Cortex of kidney (tissue), 1 donor: ENCODE measurements at regions not wholly inside any gene's neighbourhood (a gene's known extent, or its start where the extent isn't known, plus 50 kb on each side); places are given as distances from the start of the nearest gene placed in this dataset.
"Not testable (repeated sequence)": the region's sequence is repeated elsewhere in the genome, so short reads cannot be mapped to it uniquely, and the experiment has no call there.

Source experiments
- DNase-seq: peaks from one replicate; lab custom pipeline; 2025; lab: John Stamatoyannopoulos, UW

GRCh38 chr1:221965252-221965651 lies 223.4 kb upstream of the DUSP10 start:
- DNase-seq: no peak

GRCh38 chr1:221963742-221964141 lies 221.9 kb upstream of the DUSP10 start:
- no peak for DNase-seq

GRCh38 chr1:221962385-221962784 lies 220.5 kb upstream of the DUSP10 start:
- DNase-seq: no peak

- DNase-seq: no peak
Observed at GRCh38 chr1:221961532-221962292, 219.8 kb upstream of the DUSP10 start.

- not testable (repeated sequence) for DNase-seq
Observed at GRCh38 chr1:221958161-221958562, 216.3 kb upstream of the DUSP10 start.

GRCh38 chr1:221957350-221957749 lies 215.5 kb upstream of the DUSP10 start:
- DNase-seq: not testable (repeated sequence)

- DNase-seq: no peak
Observed at GRCh38 chr1:221949996-221950395, 208.1 kb upstream of the DUSP10 start.

- DNase-seq: no peak
Observed at GRCh38 chr1:221948459-221948858, 206.6 kb upstream of the DUSP10 start.

- DNase-seq: no peak
Observed at GRCh38 chr1:221947731-221948130, 205.8 kb upstream of the DUSP10 start.

- DNase-seq: no peak
Observed at GRCh38 chr1:221946768-221947167, 204.9 kb upstream of the DUSP10 start.

GRCh38 chr1:221945669-221946068 lies 203.8 kb upstream of the DUSP10 start:
- no peak for DNase-seq

GRCh38 chr1:221944247-221944870 lies 202.5 kb upstream of the DUSP10 start:
- DNase-seq: no peak

GRCh38 chr1:221940631-221941030 lies 198.7 kb upstream of the DUSP10 start:
- DNase-seq: no peak

- DNase-seq: no peak
Observed at GRCh38 chr1:221939607-221940006, 197.7 kb upstream of the DUSP10 start.

GRCh38 chr1:221937155-221937953 lies 195.5 kb upstream of the DUSP10 start:
- no peak for DNase-seq

GRCh38 chr1:221933814-221934213 lies 191.9 kb upstream of the DUSP10 start:
- no peak for DNase-seq

GRCh38 chr1:221926441-221926840 lies 184.6 kb upstream of the DUSP10 start:
- DNase-seq: no peak

GRCh38 chr1:221925947-221926346 lies 184.1 kb upstream of the DUSP10 start:
- no peak for DNase-seq

GRCh38 chr1:221923929-221924598 lies 182.2 kb upstream of the DUSP10 start:
- no peak for DNase-seq

- no peak for DNase-seq
Observed at GRCh38 chr1:221921936-221922335, 180.0 kb upstream of the DUSP10 start.

- DNase-seq: no peak
Observed at GRCh38 chr1:221919743-221920142, 177.9 kb upstream of the DUSP10 start.

- no peak for DNase-seq
Observed at GRCh38 chr1:221919341-221919740, 177.5 kb upstream of the DUSP10 start.
